ENCODE measurements at regions not wholly inside any gene's neighbourhood (a gene's known extent, or its start where the extent isn't known, plus 50 kb on each side); places are given as distances from the start of the nearest gene placed in this dataset.

DNA sequence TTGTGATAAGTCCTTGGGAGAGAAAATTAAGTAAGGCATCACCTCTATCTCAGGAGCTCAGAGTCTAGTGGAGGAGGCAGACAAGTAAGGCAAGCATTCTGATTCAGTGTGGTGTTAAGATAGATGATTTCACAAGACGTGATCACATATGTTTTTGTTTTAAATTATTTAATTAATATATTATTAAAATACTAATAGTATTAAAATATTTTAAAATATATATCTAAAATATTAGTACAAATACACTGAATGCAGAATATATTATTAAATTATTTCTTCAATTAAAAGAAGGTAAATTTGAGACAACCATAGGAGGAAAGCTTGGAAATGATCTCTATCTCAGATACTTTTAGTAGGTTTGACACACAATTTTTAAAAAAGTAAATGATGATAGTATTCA, 51.5 kb upstream of the ANO4 start:
- no peak for DNase-seq
